ENCODE measurements at regions not wholly inside any gene's neighbourhood (a gene's known extent, or its start where the extent isn't known, plus 50 kb on each side); places are given as distances from the start of the nearest gene placed in this dataset.
"Not testable (repeated sequence)": the region's sequence is repeated elsewhere in the genome, so short reads cannot be mapped to it uniquely, and the experiment has no call there.

- DNase-seq, result no peak
Observed at GRCh38 chr5:4022056-4022670, 426.5 kb downstream of the IRX1 start.

- no peak for DNase-seq
Observed at GRCh38 chr5:4023091-4023752, 427.6 kb downstream of the IRX1 start.

DNA sequence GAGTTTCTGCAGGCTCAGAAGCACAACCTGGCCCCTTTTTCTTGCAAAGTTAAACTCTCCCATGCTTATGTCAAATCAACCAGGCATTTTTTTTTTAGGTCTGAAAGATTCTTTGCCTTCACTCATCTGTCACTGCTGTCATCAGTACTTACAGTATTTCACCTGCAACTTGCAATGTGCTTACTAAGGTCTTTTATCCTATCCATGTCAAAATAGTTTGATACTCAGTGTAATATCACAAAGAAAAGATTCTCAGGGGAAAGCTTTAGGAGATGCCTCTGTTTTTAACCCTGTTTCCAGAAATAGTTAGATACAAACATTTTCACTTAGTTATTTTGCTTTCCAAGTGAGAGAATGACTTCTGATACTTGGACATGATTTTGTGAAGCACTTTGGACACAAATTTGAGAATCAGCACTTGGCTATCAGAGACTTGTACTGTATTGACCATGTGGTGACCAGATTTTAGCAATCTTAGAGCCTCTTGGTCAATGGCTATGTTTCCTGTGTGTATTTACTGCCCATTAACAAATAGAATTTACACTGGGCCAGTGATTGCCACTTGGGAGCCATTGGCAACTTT is 428.2 kb downstream of the IRX1 start:
- DNase-seq, result no peak

- no peak for DNase-seq
Observed at GRCh38 chr5:4027088-4027734, 431.6 kb downstream of the IRX1 start.

- no peak for DNase-seq
Observed at GRCh38 chr5:4028384-4028783, 432.8 kb downstream of the IRX1 start.

DNA sequence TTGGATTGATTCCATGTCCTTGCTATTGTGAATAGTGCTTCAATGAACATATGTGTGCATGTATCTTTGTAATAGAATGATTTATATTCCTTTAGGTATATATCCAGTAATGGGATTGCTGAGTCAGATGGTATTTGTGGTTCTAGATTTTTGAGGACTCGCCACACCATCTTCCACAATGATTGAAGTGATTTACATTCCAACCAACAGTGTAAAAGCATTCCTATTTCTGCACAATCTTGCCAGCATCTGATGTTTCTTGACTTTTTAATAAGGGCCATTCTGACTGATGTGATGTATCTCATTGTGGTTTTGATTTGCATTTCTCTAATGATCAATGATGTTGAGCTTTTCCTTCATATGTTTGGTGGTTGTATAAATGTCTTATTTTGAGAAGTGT is 437.9 kb downstream of the IRX1 start:
- not testable (repeated sequence) for DNase-seq

GRCh38 chr5:4036861-4037260 is 441.2 kb downstream of the IRX1 start:
- no peak for DNase-seq

GRCh38 chr5:4038994-4039393 is 443.4 kb downstream of the IRX1 start:
- DNase-seq, result no peak

GRCh38 chr5:4042311-4042710 is 446.7 kb downstream of the IRX1 start:
- no peak for DNase-seq

GRCh38 chr5:4043135-4043534 is 447.5 kb downstream of the IRX1 start:
- DNase-seq, result no peak

DNA sequence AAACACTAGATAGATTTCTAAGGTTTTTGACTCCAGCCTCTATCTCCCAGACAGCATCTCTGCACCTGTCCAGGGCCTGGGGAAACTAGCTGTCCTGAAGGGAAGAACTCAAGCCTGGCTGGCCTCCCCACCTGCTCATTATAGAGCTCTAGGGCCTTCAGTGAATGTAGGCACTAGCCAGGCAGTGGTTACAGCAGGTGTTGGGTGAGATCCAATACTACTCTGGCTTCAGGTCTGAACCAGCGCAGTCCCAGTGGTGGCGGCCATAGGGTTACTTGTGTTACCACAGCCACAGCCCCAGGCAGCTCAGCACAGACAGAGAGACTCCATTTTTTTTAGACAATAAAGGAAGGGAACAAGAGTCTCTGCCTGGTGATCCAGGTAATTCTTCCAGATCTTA is 449.2 kb downstream of the IRX1 start:
- DNase-seq, result no peak

GRCh38 chr5:4048398-4048797 is 452.8 kb downstream of the IRX1 start:
- no peak for DNase-seq

DNA sequence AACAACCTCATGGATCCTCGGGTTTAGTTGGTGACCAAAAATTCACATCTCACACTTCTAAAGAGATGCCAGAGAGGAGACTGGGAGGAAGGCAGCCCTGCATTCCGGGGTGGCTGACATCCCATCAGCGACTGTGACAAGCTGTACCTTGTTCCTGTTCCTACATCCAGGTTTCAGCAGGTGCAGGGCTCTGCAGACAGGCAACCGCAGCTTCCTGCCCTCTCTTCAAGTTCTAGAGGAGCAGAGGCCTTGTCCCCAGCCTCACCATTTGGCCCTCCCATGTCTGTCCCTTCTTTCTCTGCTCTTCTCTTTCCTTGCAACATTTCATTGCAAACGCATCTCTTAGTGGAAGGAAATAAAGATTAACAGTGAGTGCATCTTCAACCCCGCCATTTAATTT is 454.6 kb downstream of the IRX1 start:
- DNase-seq, result no peak

GRCh38 chr5:4053136-4053535 is 457.5 kb downstream of the IRX1 start:
- no peak for DNase-seq

GRCh38 chr5:4054092-4054491 is 458.5 kb downstream of the IRX1 start:
- no peak for DNase-seq

- DNase-seq, result no peak
Observed at GRCh38 chr5:4058899-4059298, 463.3 kb downstream of the IRX1 start.

GRCh38 chr5:4065472-4066320 is 470.1 kb downstream of the IRX1 start:
- no peak for DNase-seq

- DNase-seq, result no peak
Observed at GRCh38 chr5:4068171-4068570, 472.5 kb downstream of the IRX1 start.

GRCh38 chr5:4078544-4078943 is 482.9 kb downstream of the IRX1 start:
- no peak for DNase-seq

GRCh38 chr5:4079831-4080230 is 484.2 kb downstream of the IRX1 start:
- no peak for DNase-seq

GRCh38 chr5:4080370-4080769 is 484.7 kb downstream of the IRX1 start:
- no peak for DNase-seq

- no peak for DNase-seq
Observed at GRCh38 chr5:4081059-4081458, 485.4 kb downstream of the IRX1 start.

- DNase-seq, result no peak
Observed at GRCh38 chr5:4081466-4081865, 485.8 kb downstream of the IRX1 start.

Data from stimulated activated naive CD4-positive, alpha-beta T cell treated with Interleukin-2 at 50 U/mL for 16 hours (primary cell).